ENCODE measurements at regions not wholly inside any gene's neighbourhood (a gene's known extent, or its start where the extent isn't known, plus 50 kb on each side); places are given as distances from the start of the nearest gene placed in this dataset.

DNA sequence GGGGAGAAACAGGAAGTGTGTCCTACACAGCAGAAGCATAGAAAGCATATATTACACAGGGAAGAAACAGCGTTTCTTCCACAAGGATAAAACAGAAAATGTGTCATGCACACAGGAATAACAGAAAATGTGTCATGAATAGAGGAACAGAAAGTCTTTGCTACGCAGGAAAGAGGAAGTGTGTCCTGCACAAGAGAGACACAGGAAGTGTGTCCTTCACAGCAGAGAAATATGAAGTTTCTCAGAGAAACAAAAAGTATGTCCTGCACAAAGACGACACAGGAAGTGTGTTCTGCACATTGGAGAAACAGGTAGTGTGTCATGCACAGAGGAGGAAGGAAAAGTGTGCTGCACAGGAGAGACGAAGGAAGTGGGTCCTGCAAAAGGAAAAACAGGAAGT lies 835.3 kb downstream of the CDY2B start:
- no peak for ATAC-seq (ENCODE audit: insufficient read depth, low read depth)

DNA sequence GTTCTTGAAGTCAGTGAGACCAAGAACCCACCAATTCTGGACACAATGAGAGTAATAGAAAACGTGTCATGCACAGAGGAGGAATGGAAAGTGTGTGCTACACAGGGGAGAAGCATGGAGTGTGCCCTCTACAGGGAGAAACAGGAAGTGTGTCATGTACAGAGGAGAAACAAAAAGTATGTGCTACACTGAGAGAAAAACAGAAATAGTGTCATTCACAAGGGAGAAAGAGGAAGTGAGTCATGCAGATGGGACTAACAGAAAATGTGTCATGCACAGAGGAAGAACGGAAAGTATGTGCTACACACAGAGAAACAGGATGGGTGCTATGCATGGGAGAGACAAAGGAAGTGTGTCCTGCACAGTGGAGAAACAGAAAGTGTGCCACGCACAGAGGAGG lies 835.7 kb downstream of the CDY2B start:
- Histone ChIP-seq H3K36me3 (ENCODE audit: insufficient read depth, low read length) (no peaks in the 10 kb centered on the region; the same call in 1 of the 2 replicates), H3K4me2 (ENCODE audit: insufficient read depth, low read length) (no peak overlapping the region)

More for the DNA sequence above, 835.3 kb downstream of the CDY2B start:
- H3K36me3 ChIP-seq (ENCODE audit: insufficient read depth, low read length) = no peaks in the 10 kb centered on the region; the same call in 1 of the 2 replicates
- H3K4me1 ChIP-seq (ENCODE audit: insufficient read depth, low read length) = peaks cover 40% of the 10 kb centered on the region
- DNase-seq = peak; percentile 4
- no peak overlapping the region for H3K4me2 ChIP-seq (ENCODE audit: insufficient read depth, low read length)
- H2AFZ ChIP-seq (ENCODE audit: low read depth, low read length) = peak overlapping the region; percentile 56; the same call in 1 of the 2 replicates
- no peak overlapping the region for H3K4me3 ChIP-seq (ENCODE audit: low read depth in 1 of 2, low read length in 2 of 2)
- peaks cover 26% of the 10 kb centered on the region for H3K9me3 ChIP-seq (ENCODE audit: insufficient read depth, low read length, severe bottlenecking)
- no peak overlapping the region for H3K9ac ChIP-seq (ENCODE audit: low read depth, low read length)
- H3K79me2 ChIP-seq (ENCODE audit: insufficient read depth, low read length) = no peaks in the 10 kb centered on the region
- H4K20me1 ChIP-seq (ENCODE audit: insufficient read depth, low read length) = no peaks in the 10 kb centered on the region
- H3K27me3 ChIP-seq (ENCODE audit: insufficient read depth, low read length, poor library complexity) = no peaks in the 10 kb centered on the region
- TF ChIP-seq CTCF (IDR thresholded peaks at IDR 0.05; ENCODE audit: borderline replicate concordance, extremely low read depth, low read length, poor library complexity, severe bottlenecking) (no peak), EZH2 (IDR thresholded peaks at IDR 0.05; ENCODE audit: borderline replicate concordance, low read depth, low read length, severe bottlenecking) (no peak)
- H3K27ac ChIP-seq (ENCODE audit: low read length) = no peak overlapping the region; the same call in 1 of the 2 replicates

DNA sequence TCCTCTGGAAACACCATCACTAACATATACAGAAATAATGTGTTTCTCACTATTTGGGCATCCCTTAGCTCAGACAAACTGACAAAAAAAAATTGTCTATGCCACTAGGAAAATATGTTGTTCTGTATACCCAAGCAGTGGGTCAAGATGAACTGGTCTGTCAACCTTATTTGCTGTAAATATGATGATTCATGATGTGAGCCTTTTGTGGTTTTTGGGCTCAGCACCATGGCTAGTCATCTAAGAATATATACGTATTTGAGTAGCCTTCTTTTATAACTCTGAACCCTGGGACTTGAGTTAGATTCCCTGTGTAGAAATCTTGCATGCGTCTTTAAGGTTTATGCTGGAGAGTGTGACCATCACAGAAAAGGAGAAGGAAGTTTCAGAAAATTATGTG lies 841.6 kb downstream of the CDY2B start:
- Histone ChIP-seq H4K20me1 (ENCODE audit: insufficient read depth, low read length) (no peaks in the 10 kb centered on the region), H3K27me3 (ENCODE audit: insufficient read depth, low read length, poor library complexity) (no peaks in the 10 kb centered on the region), H3K4me2 (ENCODE audit: insufficient read depth, low read length) (no peak overlapping the region), H3K4me1 (ENCODE audit: insufficient read depth, low read length) (peaks cover 7% of the 10 kb centered on the region), H3K9me3 (ENCODE audit: insufficient read depth, low read length, severe bottlenecking) (no peaks in the 10 kb centered on the region), H3K9ac (ENCODE audit: low read depth, low read length) (no peak overlapping the region), H2AFZ (ENCODE audit: low read depth, low read length) (no peak overlapping the region), H3K4me3 (ENCODE audit: low read depth in 1 of 2, low read length in 2 of 2) (no peak overlapping the region), H3K79me2 (ENCODE audit: insufficient read depth, low read length) (no peaks in the 10 kb centered on the region), H3K27ac (ENCODE audit: low read length) (no peak overlapping the region), H3K36me3 (ENCODE audit: insufficient read depth, low read length) (no peaks in the 10 kb centered on the region)
- TF ChIP-seq EZH2 (IDR thresholded peaks at IDR 0.05; ENCODE audit: borderline replicate concordance, low read depth, low read length, severe bottlenecking) = no peak
- no peak for ATAC-seq (ENCODE audit: insufficient read depth, low read depth)
- DNase-seq = no peak

More for the DNA sequence above, 835.7 kb downstream of the CDY2B start:
- H3K4me1 ChIP-seq (ENCODE audit: insufficient read depth, low read length) = peaks cover 40% of the 10 kb centered on the region
- no peak overlapping the region for H3K9ac ChIP-seq (ENCODE audit: low read depth, low read length)
- peaks cover 26% of the 10 kb centered on the region for H3K9me3 ChIP-seq (ENCODE audit: insufficient read depth, low read length, severe bottlenecking)
- H3K4me3 ChIP-seq (ENCODE audit: low read depth in 1 of 2, low read length in 2 of 2) = no peak overlapping the region
- H2AFZ ChIP-seq (ENCODE audit: low read depth, low read length) = no peak overlapping the region
- H3K27me3 ChIP-seq (ENCODE audit: insufficient read depth, low read length, poor library complexity) = no peaks in the 10 kb centered on the region
- TF ChIP-seq CTCF (IDR thresholded peaks at IDR 0.05; ENCODE audit: borderline replicate concordance, extremely low read depth, low read length, poor library complexity, severe bottlenecking) (peak; percentile 42), EZH2 (IDR thresholded peaks at IDR 0.05; ENCODE audit: borderline replicate concordance, low read depth, low read length, severe bottlenecking) (no peak)
- H3K27ac ChIP-seq (ENCODE audit: low read length) = no peak overlapping the region; the same call in 1 of the 2 replicates
- ATAC-seq (ENCODE audit: insufficient read depth, low read depth) = peak; percentile 36; the same call in 1 of the 3 replicates
- peak; percentile 3 for DNase-seq
- no peaks in the 10 kb centered on the region for H4K20me1 ChIP-seq (ENCODE audit: insufficient read depth, low read length)
- no peaks in the 10 kb centered on the region for H3K79me2 ChIP-seq (ENCODE audit: insufficient read depth, low read length)

DNA sequence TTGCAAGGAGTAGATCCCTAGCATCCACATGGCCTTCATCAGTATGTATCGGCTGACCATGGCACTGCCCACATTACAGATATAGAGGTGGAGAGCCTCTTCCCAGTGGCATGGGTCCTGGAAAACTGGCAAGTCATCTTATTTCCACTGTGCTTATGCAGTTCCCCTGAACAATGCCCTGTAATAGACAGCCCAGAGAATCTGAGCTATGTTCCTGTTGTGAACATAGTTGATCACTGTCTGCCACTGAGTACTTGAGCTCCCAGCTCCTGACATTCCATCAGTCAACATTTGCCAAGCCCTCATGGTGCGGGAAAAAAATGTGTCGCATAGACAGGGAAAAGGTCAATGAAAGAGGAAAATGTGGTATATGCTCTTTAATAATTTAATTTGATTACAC lies 861.9 kb downstream of the CDY2B start:
- H3K4me3 ChIP-seq (ENCODE audit: low read depth in 1 of 2, low read length in 2 of 2) = no peak overlapping the region
- H3K36me3 ChIP-seq (ENCODE audit: insufficient read depth, low read length) = no peaks in the 10 kb centered on the region
- no peak overlapping the region for H3K9ac ChIP-seq (ENCODE audit: low read depth, low read length)
- no peaks in the 10 kb centered on the region for H3K4me1 ChIP-seq (ENCODE audit: insufficient read depth, low read length)
- H3K27ac ChIP-seq (ENCODE audit: low read length) = no peak overlapping the region
- no peaks in the 10 kb centered on the region for H3K9me3 ChIP-seq (ENCODE audit: insufficient read depth, low read length, severe bottlenecking)
- no peaks in the 10 kb centered on the region for H4K20me1 ChIP-seq (ENCODE audit: insufficient read depth, low read length)
- no peak overlapping the region for H2AFZ ChIP-seq (ENCODE audit: low read depth, low read length)
- no peaks in the 10 kb centered on the region for H3K79me2 ChIP-seq (ENCODE audit: insufficient read depth, low read length)
- DNase-seq (no peak), ATAC-seq (ENCODE audit: insufficient read depth, low read depth) (no peak)
- H3K27me3 ChIP-seq (ENCODE audit: insufficient read depth, low read length, poor library complexity) = no peaks in the 10 kb centered on the region
- no peak for TF ChIP-seq CTCF (IDR thresholded peaks at IDR 0.05; ENCODE audit: borderline replicate concordance, extremely low read depth, low read length, poor library complexity, severe bottlenecking)
- no peak for TF ChIP-seq EZH2 (IDR thresholded peaks at IDR 0.05; ENCODE audit: borderline replicate concordance, low read depth, low read length, severe bottlenecking)
- H3K4me2 ChIP-seq (ENCODE audit: insufficient read depth, low read length) = no peak overlapping the region

Data from DND-41 (cell line).